ENCODE measurements at regions not wholly inside any gene's neighbourhood (a gene's known extent, or its start where the extent isn't known, plus 50 kb on each side); places are given as distances from the start of the nearest gene placed in this dataset.

GRCh38 chr4:65175585-65175984 is 494.7 kb downstream of the EPHA5 start:
- Histone ChIP-seq H3K27ac (no peak overlapping the region), H3K4me3 (no peak overlapping the region), H3K27me3 (no peaks in the 10 kb centered on the region), H3K36me3 (no peaks in the 10 kb centered on the region), H3K9me3 (no peaks in the 10 kb centered on the region), H3K4me1 (no peaks in the 10 kb centered on the region)
- no peak for TF ChIP-seq CTCF (IDR thresholded peaks at IDR 0.05)
- TF ChIP-seq POLR2A (IDR thresholded peaks at IDR 0.05), result no peak
- DNase-seq, result no peak

GRCh38 chr4:65170768-65171514 is 499.3 kb downstream of the EPHA5 start:
- no peaks in the 10 kb centered on the region for H3K9me3 ChIP-seq
- H3K36me3 ChIP-seq, result no peaks in the 10 kb centered on the region
- no peak for DNase-seq
- no peaks in the 10 kb centered on the region for H3K4me1 ChIP-seq
- H3K27ac ChIP-seq, result no peak overlapping the region
- TF ChIP-seq POLR2A (IDR thresholded peaks at IDR 0.05) (no peak), CTCF (IDR thresholded peaks at IDR 0.05) (no peak)
- no peaks in the 10 kb centered on the region for H3K27me3 ChIP-seq
- H3K4me3 ChIP-seq, result no peak overlapping the region

- no peaks in the 10 kb centered on the region for H3K27me3 ChIP-seq
- DNase-seq, result no peak
- TF ChIP-seq CTCF (IDR thresholded peaks at IDR 0.05), result no peak
- no peak for TF ChIP-seq POLR2A (IDR thresholded peaks at IDR 0.05)
- H3K4me3 ChIP-seq, result no peak overlapping the region
- H3K9me3 ChIP-seq, result no peaks in the 10 kb centered on the region
- no peaks in the 10 kb centered on the region for H3K4me1 ChIP-seq
- H3K36me3 ChIP-seq, result no peaks in the 10 kb centered on the region
- no peak overlapping the region for H3K27ac ChIP-seq
These were observed 502.6 kb downstream of the EPHA5 start for GRCh38 chr4:65167719-65168118.

GRCh38 chr4:65152205-65152604 is 518.1 kb downstream of the EPHA5 start:
- no peak for DNase-seq
- H3K4me1 ChIP-seq, result no peaks in the 10 kb centered on the region
- no peak for TF ChIP-seq POLR2A (IDR thresholded peaks at IDR 0.05)
- H3K9me3 ChIP-seq, result no peaks in the 10 kb centered on the region
- H3K4me3 ChIP-seq, result no peak overlapping the region
- H3K27ac ChIP-seq, result no peak overlapping the region
- no peaks in the 10 kb centered on the region for H3K36me3 ChIP-seq
- no peaks in the 10 kb centered on the region for H3K27me3 ChIP-seq

- no peak overlapping the region for H3K4me3 ChIP-seq
- peaks cover 0 to 7% (median 0%) of the 10 kb centered on the region in 4 donors for H3K9me3 ChIP-seq
- H3K27me3 ChIP-seq, result no peaks in the 10 kb centered on the region
- no peak overlapping the region for H3K27ac ChIP-seq
- TF ChIP-seq CTCF (IDR thresholded peaks at IDR 0.05), result no peak
- no peak for TF ChIP-seq POLR2A (IDR thresholded peaks at IDR 0.05)
- DNase-seq, result no peak
- H3K4me1 ChIP-seq, result no peaks in the 10 kb centered on the region
- H3K36me3 ChIP-seq, result no peaks in the 10 kb centered on the region
These were observed 530.3 kb downstream of the EPHA5 start for GRCh38 chr4:65139998-65140397.

- no peak overlapping the region for H3K4me3 ChIP-seq
- no peak for DNase-seq
- H3K4me1 ChIP-seq, result no peaks in the 10 kb centered on the region
- no peaks in the 10 kb centered on the region for H3K9me3 ChIP-seq
- no peak overlapping the region for H3K27ac ChIP-seq
- no peaks in the 10 kb centered on the region for H3K27me3 ChIP-seq
- no peaks in the 10 kb centered on the region for H3K36me3 ChIP-seq
- TF ChIP-seq CTCF (IDR thresholded peaks at IDR 0.05) (no peak), POLR2A (IDR thresholded peaks at IDR 0.05) (no peak)
These were observed 544.1 kb downstream of the EPHA5 start for GRCh38 chr4:65126200-65126599.

All from Peyer's patch (tissue), 4 donors.